ENCODE measurements at regions not wholly inside any gene's neighbourhood (a gene's known extent, or its start where the extent isn't known, plus 50 kb on each side); places are given as distances from the start of the nearest gene placed in this dataset.

DNA sequence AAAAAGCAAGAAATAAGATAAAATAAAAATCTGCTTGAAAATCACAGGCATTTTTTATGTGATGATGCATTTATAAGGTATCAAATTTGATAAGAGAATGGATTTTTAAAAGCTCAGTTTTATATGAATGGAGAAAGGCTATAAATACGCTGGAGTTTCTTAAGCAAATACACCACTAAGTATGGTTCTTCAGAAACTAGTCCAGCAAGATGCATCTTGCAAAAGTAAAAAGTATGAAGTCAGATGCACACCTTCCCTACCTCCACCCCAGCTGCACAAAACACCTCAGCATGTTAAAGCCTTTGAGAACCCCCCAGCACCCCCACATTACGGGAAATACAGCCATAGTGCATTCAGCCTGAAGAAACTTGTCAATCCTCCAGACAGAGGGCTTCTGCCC, 143.1 kb upstream of the PROX1 start:
- DNase-seq (ENCODE audit: low read depth, low spot score) (no peak), ATAC-seq (no peak)
- TF ChIP-seq, protein P1, sequence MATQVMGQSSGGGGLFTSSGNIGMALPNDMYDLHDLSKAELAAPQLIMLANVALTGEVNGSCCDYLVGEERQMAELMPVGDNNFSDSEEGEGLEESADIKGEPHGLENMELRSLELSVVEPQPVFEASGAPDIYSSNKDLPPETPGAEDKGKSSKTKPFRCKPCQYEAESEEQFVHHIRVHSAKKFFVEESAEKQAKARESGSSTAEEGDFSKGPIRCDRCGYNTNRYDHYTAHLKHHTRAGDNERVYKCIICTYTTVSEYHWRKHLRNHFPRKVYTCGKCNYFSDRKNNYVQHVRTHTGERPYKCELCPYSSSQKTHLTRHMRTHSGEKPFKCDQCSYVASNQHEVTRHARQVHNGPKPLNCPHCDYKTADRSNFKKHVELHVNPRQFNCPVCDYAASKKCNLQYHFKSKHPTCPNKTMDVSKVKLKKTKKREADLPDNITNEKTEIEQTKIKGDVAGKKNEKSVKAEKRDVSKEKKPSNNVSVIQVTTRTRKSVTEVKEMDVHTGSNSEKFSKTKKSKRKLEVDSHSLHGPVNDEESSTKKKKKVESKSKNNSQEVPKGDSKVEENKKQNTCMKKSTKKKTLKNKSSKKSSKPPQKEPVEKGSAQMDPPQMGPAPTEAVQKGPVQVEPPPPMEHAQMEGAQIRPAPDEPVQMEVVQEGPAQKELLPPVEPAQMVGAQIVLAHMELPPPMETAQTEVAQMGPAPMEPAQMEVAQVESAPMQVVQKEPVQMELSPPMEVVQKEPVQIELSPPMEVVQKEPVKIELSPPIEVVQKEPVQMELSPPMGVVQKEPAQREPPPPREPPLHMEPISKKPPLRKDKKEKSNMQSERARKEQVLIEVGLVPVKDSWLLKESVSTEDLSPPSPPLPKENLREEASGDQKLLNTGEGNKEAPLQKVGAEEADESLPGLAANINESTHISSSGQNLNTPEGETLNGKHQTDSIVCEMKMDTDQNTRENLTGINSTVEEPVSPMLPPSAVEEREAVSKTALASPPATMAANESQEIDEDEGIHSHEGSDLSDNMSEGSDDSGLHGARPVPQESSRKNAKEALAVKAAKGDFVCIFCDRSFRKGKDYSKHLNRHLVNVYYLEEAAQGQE (IDR thresholded peaks at IDR 0.05; ENCODE audit: insufficient read depth in 1 of 2, low read depth in 2 of 2, low read length in 1 of 2) = no peak
- TF ChIP-seq TCF7L2 (IDR thresholded peaks at IDR 0.05; ENCODE audit: low read depth, low read length) = no peak
- TF ChIP-seq, protein P2, sequence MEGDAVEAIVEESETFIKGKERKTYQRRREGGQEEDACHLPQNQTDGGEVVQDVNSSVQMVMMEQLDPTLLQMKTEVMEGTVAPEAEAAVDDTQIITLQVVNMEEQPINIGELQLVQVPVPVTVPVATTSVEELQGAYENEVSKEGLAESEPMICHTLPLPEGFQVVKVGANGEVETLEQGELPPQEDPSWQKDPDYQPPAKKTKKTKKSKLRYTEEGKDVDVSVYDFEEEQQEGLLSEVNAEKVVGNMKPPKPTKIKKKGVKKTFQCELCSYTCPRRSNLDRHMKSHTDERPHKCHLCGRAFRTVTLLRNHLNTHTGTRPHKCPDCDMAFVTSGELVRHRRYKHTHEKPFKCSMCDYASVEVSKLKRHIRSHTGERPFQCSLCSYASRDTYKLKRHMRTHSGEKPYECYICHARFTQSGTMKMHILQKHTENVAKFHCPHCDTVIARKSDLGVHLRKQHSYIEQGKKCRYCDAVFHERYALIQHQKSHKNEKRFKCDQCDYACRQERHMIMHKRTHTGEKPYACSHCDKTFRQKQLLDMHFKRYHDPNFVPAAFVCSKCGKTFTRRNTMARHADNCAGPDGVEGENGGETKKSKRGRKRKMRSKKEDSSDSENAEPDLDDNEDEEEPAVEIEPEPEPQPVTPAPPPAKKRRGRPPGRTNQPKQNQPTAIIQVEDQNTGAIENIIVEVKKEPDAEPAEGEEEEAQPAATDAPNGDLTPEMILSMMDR (IDR thresholded peaks at IDR 0.05) = no peak
- no peak for TF ChIP-seq SIN3A (IDR thresholded peaks at IDR 0.05; ENCODE audit: borderline replicate concordance, insufficient read depth, low read depth, low read length)
- TF ChIP-seq POLR2AphosphoS5 (IDR thresholded peaks at IDR 0.05; ENCODE audit: low read depth, low read length) = no peak
- no peaks in the 10 kb centered on the region for H3K27me3 ChIP-seq (ENCODE audit: control insufficient read depth, insufficient read depth, low read length)
- no peaks in the 10 kb centered on the region; the same call in 1 of the 2 replicates for H3K36me3 ChIP-seq (ENCODE audit: control insufficient read depth, insufficient read depth, low read length)
- no peak overlapping the region for H3K27ac ChIP-seq (ENCODE audit: low read length)
- H3K4me1 ChIP-seq (ENCODE audit: control insufficient read depth, insufficient read depth, low read length) = no peaks in the 10 kb centered on the region
- no peaks in the 10 kb centered on the region for H3K9me3 ChIP-seq (ENCODE audit: control insufficient read depth, insufficient read depth, low read depth, low read length)
- BruUV-seq (replicated peaks) = no TSS peak
- POLR2A ChIA-PET = no interaction called here
- in situ Hi-C loops (cut with HindIII; ENCODE audit: low pct_unique_long_range_greater_than_20kb, low sequenced_read_pairs) = no loop called here
- CTCF ChIA-PET = no interaction called here
- H3K4me3 ChIP-seq (ENCODE audit: low read depth in 2 of 2, low read length in 2 of 2) = no peak overlapping the region
- intact Hi-C loops (cut with micrococcal nuclease; ENCODE audit: unreplicated experiment) = no loop called here

DNA sequence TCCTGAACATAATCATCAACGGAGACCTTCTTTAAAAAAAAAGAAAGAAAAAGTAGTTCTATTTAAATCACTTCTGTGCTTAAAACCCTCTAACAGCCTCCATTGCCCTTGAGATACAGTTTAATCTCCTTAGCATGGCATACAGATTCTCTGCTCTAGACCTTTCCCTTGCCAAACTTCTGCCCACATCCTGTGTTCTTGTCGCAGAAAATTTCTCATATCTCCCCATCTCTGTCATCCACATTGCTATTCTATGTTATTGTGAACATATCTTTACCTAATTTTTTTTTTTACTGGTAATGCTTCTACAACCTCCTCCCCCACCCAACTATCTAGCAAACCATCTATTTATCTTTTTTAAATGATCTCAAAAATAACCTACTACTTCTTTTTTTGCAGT, 135.7 kb upstream of the PROX1 start:
- ATAC-seq (no peak), DNase-seq (ENCODE audit: low read depth, low spot score) (no peak)
- ChIA-PET POLR2A (no interaction called here), CTCF (no interaction called here)
- TF ChIP-seq, protein P2 (IDR thresholded peaks at IDR 0.05) = no peak
- TF ChIP-seq POLR2AphosphoS5 (IDR thresholded peaks at IDR 0.05; ENCODE audit: low read depth, low read length) (no peak), SIN3A (IDR thresholded peaks at IDR 0.05; ENCODE audit: borderline replicate concordance, insufficient read depth, low read depth, low read length) (no peak), TCF7L2 (IDR thresholded peaks at IDR 0.05; ENCODE audit: low read depth, low read length) (no peak)
- TF ChIP-seq, protein P1 (IDR thresholded peaks at IDR 0.05; ENCODE audit: insufficient read depth in 1 of 2, low read depth in 2 of 2, low read length in 1 of 2) = no peak
- Histone ChIP-seq H3K4me3 (ENCODE audit: low read depth in 2 of 2, low read length in 2 of 2) (no peak overlapping the region), H3K36me3 (ENCODE audit: control insufficient read depth, insufficient read depth, low read length) (no peaks in the 10 kb centered on the region; the same call in 1 of the 2 replicates), H3K27me3 (ENCODE audit: control insufficient read depth, insufficient read depth, low read length) (peaks cover 2% of the 10 kb centered on the region; the same call in 1 of the 2 replicates), H3K27ac (ENCODE audit: low read length) (no peak overlapping the region), H3K9me3 (ENCODE audit: control insufficient read depth, insufficient read depth, low read depth, low read length) (no peaks in the 10 kb centered on the region), H3K4me1 (ENCODE audit: control insufficient read depth, insufficient read depth, low read length) (no peaks in the 10 kb centered on the region)
- BruUV-seq (replicated peaks) = no TSS peak
- in situ Hi-C loops (cut with HindIII; ENCODE audit: low pct_unique_long_range_greater_than_20kb, low sequenced_read_pairs) = no loop called here
- intact Hi-C loops (cut with micrococcal nuclease; ENCODE audit: unreplicated experiment) = no loop called here

All from Panc1 (cell line).